DMS153 treated with DMSO at 0.1 percent for 48 hours (cell line): ENCODE measurements at regions not wholly inside any gene's neighbourhood (a gene's known extent, or its start where the extent isn't known, plus 50 kb on each side); places are given as distances from the start of the nearest gene placed in this dataset.
"Not testable (repeated sequence)": the region's sequence is repeated elsewhere in the genome, so short reads cannot be mapped to it uniquely, and the experiment has no call there.

ENCODE experiments used
- DNase-seq: peaks from one replicate; lab custom pipeline; 2025; ENCODE audit not compliant: unreplicated experiment; lab: John Stamatoyannopoulos, UW

DNA sequence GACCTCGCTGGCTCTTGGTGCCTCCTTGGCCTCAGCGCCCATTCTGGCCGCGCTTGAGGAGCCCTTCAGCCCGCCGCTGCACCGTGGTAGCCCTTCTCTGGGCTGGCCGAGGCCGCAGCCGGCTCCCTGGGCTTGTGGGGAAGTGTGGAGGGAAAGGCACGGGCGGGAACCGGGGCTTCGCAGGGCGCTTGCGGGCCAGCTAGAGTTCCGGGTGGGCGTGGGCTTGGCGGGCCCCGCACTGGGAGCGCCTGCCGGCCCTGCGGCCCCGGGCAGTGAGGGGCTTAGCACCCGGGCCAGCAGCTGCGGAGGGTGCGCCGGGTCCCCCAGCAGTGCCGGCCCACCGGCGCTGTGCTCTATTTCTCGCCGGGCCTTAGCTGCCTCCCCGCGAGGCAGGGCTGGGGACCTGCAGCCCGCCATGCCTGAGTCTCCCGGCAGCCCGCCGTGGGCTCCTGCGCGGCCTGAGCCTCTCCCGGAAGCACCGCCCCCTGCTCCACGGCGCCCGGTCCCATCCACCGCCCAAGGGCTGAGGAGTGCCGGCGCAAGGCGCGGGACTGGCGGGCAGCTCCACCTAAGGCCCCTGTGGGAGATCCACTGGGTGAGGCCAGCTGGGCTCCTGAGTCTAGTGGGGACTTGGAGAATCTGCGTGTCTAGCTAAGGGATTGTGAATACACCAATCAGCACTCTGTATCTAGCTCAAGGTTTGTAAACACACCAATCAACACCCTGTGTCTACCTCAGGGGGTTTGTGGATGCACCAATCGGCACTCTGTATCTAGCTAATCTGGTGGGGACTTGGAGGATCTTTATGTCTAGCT lies 141.1 kb downstream of the SLCO4C1 start:
- DNase-seq: not testable (repeated sequence)

- DNase-seq: no peak
Observed at GRCh38 chr5:102154291-102154690, 141.8 kb downstream of the SLCO4C1 start.

DNA sequence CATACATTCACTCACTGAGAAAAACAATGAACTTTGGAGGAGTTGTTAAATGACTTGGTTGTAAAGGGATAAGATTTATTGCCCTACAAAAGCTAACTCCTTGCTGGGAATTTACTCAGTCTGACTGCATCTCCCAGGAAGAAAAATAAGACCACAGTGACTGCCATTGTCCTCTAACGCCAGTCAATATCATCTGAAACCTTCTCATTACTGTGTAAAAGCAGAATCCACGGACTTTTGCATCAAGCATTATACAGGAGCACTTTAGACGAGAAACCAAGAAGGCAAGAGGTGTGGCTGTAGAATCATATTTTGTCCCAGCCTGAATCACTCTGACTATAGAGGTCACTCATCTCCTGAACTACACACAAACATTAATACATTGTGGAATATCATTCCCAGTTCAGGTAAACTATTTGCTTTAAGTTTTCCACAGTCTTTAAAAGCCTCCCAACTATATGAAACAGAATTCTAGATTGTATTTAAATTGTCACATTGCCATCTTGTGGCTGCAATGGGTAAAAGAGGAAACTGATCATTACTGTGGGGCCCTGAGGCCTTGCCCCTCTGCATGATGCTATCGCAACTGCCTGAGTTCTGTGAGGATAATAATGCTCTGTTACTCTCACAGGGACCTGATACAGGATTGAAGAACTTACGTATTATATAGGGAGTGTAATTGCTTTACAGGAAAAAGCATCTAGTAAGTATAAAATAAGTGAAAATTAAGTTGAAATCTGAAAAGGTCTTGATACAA lies 142.9 kb downstream of the SLCO4C1 start:
- DNase-seq: peak; percentile 2

- DNase-seq: no peak
Observed at GRCh38 chr5:102139029-102139428, 157.1 kb downstream of the SLCO4C1 start.

DNA sequence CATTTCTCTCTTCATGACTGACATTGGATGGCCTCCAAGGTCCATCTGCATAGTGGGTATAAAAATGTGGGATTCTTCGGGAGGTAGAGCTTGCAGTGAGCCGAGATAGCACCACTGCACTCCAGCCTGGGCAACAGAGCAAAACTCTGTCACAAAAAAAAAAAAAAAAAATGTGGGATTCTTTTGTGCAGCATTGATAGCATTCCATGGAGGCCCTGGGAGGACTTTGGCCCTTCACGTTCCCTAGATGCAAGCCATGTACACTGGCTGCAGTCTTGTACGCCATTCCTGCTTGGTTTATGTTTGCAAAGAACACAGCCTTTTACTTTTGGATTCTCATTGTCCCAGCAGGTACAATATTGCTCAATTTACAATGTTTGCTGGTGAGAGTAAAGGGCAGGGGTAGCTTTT lies 157.8 kb downstream of the SLCO4C1 start:
- no peak for DNase-seq

DNA sequence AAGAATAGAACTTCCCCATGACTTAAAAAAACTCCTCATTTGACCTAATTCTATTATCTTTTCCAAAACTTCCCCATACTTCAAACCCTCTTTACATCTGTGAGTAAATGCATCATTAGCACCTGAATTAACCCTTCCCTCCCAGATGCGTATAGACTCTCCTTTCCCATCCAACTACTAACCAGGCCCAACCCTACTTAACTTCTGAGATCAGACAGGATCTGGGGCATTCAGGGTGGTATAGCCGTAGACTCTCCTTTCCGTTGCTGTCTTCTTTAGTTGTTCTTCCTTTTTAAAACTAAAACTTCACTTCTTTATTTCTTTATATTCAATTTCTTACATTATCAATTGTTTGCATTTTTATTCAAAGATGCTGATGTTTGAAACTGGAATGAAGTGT lies 165.2 kb downstream of the SLCO4C1 start:
- DNase-seq: no peak

DNA sequence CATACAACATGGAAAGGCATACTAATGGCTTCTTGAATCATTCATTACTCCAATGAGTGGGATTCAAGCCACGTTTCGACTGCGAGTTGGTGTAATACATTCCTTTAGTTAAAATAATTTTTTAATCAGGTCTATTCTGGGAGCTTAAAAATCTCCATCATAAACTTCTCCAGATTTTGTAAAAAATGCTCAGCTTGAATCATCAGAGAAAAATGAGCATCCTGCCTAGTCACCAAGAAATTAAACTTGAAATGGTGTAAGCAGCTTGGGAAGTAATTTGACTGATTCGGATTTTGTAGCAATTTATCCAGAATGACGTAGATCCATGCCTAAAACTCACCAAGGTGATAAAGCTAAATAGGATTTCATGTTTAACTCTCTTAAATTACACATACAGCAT lies 165.7 kb downstream of the SLCO4C1 start:
- DNase-seq: no peak

- DNase-seq: no peak
Observed at GRCh38 chr5:102119252-102119651, 176.8 kb downstream of the SLCO4C1 start.

GRCh38 chr5:102115736-102116135 lies 180.3 kb downstream of the SLCO4C1 start:
- DNase-seq: no peak

- no peak for DNase-seq
Observed at GRCh38 chr5:102114525-102115069, 181.5 kb downstream of the SLCO4C1 start.

DNA sequence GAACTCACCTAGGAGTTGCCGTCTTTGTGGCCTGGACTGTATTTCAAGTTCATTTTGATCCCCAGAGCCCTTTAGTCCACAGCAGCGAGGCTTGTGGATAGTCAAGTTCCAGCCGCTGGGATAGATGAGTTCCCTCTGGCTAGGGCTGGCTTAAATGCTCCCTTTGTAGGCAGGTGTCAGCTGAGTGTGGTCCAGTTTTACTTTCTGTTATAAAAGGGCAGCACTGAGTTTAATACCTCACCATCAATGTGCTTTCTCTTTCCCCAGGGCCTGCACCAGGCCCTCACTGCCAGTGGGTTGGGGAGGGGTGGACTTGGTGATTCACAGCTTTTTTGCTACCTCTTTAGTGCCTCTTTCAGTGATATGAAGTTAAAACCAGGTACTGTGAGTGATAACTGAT lies 188.2 kb downstream of the SLCO4C1 start:
- DNase-seq: no peak

- no peak for DNase-seq
Observed at GRCh38 chr5:102106599-102106998, 189.5 kb downstream of the SLCO4C1 start.

DNA sequence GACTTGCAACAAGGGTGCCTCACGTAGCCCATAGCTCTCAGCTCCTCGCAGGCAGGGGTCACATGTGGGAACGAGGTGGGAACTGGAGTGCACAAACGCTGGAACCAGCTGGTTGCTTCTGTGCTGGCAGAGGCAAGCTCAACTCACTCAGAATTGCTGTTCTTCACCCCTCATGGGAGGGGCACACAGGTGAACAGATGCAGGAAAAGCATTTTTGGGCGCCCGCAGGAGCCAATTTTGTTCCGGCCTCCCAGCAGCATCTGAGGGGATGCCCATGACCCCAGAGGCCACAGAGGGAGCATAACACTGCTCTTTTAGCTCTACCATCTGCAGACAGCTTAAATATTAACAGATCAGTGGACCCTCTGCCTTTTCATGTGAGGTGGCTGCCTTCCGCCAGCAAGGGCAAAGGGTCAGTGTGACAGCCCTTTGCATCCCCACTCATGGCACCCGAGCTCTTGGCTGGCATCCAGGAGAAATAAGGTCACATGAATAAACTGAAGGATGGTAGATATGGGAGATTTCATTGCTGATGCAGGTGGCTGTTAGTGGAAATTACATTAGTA lies 196.2 kb downstream of the SLCO4C1 start:
- DNase-seq: no peak

DNA sequence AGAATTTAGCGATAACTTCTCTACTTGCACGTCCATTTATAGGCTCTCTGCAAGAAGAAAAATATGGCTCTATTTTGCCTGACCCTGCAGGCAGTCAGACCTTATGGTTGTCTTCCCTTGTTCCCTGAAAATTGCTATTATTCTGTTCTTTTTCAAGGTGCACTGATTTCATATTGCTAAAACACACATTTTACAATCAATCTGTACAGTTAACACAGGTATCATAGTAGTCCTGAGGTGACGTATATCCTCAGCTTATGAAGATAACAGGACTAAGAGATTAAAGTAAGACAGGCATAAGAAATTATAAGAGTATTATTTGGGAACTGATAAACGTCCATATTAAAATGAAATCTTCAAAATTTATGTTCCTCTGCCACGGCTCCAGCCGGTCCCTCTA lies 197.0 kb downstream of the SLCO4C1 start:
- not testable (repeated sequence) for DNase-seq

DNA sequence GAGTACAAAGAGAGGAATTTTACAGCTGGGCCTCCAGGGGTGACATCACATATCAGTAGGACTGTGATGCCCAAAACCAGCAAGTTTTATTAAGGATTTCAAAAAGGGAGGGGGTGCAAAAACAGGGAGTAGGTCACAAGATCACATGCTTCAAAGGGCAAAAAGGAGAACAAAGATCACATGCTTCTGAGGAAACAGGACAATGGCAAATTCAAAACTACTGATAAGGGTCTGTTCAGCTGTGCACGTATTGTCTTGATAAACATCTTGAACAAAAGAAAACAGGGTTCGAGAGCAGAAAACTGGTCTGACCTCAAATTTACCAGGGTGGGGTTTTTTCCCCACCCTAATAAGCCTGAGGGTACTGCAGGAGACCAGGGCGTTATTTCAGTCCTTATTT lies 197.5 kb downstream of the SLCO4C1 start:
- not testable (repeated sequence) for DNase-seq

DNA sequence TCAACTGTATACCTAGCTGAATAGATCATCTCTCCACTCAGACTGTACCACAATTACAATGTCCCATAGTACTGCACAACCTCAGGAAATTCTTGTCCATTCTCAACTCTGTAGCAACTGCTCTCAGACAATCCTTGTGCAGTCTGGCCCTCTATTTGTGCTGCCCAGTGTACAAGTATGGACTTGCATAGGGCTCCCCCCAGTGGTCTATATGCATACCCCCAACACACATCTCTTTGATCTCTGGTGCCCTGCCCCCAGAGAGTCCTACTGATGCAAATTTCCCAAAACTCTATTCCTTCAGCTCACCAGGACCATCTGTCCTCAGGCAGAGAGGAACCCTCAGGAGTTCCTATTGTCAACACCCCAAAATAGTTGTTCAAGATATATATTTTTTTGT lies 205.3 kb downstream of the SLCO4C1 start:
- DNase-seq: peak; percentile 5

GRCh38 chr5:102089883-102090282 lies 206.2 kb downstream of the SLCO4C1 start:
- DNase-seq: no peak

- DNase-seq: no peak
Observed at GRCh38 chr5:102087906-102088305, 208.2 kb downstream of the SLCO4C1 start.

- no peak for DNase-seq
Observed at GRCh38 chr5:102080288-102080687, 215.8 kb downstream of the SLCO4C1 start.

DNA sequence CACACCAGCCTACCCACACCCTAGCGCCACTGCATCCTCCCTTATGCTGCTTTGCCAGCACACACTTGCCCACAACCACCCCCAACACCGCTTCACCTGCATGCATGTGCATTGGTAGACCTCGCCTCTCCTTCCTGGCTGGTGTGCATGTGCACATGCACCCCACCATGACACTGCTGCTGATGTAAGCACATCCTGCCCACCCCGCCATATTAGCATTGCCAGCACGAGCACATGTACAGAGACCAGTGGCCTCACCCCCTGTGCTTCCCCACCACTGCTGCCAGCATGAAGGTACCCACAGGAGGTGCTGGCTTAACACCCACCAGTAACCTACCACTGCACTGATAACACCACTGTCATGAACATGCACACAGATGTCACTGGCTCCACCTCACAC lies 218.2 kb downstream of the SLCO4C1 start:
- no peak for DNase-seq

GRCh38 chr5:102069974-102070373 lies 226.1 kb downstream of the SLCO4C1 start:
- DNase-seq: no peak

DNA sequence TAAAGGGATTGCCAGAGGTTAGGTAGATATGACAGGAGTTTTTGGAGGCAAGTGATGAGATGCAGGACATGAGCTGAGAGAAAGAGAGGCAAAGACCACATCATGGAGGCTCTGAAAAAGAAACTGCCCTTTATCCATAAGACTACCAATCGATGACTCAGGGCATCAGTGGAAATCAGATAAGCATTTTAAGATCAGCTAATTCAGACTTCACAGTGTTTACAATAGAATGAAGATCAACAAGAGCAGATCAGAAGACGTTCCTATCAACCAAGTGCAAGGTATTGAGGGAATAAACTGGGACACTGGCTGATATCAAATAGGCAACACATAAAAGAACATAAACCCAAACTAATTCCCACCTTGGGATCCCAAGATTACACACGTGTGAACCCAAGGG lies 227.2 kb downstream of the SLCO4C1 start:
- DNase-seq: no peak
